ENCODE measurements at regions not wholly inside any gene's neighbourhood (a gene's known extent, or its start where the extent isn't known, plus 50 kb on each side); places are given as distances from the start of the nearest gene placed in this dataset.

DNA sequence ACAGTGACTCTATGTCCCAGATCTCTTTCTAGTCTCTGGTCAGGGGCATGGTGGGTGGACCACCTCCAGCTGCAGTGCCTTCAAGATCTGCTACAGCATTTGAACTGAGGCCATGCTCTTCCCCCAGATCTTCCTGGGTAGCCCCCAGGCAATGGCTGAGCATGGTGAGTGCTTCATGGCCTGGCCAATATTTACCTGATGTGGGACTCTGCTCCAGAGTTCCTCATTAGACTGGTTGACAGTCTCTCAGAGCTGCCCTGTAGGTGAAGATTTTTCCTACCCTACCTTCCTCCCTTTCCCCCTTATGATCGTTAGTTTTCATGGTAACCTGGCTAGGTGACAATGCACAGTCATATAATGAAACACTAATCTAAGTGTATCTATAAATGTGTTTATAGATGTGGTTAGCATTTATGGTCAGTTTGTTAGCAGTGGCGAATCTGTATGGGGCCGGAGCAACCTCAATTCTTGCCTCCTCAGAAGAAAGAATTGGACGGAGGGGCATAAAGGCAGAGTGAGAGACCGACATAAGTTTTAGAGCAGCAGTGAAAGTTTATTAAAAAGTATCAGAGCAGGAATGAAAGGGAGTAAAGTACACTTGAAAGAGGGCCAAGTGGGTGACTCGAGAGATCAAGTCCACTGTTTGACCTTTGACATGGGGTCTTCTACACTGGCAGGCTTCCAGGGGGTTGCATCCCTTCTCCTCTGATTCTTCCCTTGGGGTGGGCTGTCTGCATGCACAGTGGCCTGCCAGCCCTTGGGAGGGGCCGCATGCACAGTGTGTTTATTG is 256.3 kb downstream of the CD83 start:
- no peak for DNase-seq (ENCODE audit: low spot score)
- Histone ChIP-seq H3K27me3 (no peaks in the 10 kb centered on the region), H3K4me1 (no peaks in the 10 kb centered on the region), H3K4me3 (no peak overlapping the region), H3K36me3 (no peaks in the 10 kb centered on the region), H3K27ac (no peak overlapping the region), H3K9me3 (no peaks in the 10 kb centered on the region)
- no peak for TF ChIP-seq CTCF (IDR thresholded peaks at IDR 0.05)

- Histone ChIP-seq H3K4me1 (no peaks in the 10 kb centered on the region), H3K36me3 (no peaks in the 10 kb centered on the region), H3K27ac (no peak overlapping the region), H3K27me3 (no peaks in the 10 kb centered on the region), H3K9me3 (no peaks in the 10 kb centered on the region), H3K4me3 (no peak overlapping the region)
- TF ChIP-seq CTCF (IDR thresholded peaks at IDR 0.05) = no peak
- DNase-seq (ENCODE audit: low spot score) = no peak
Measured at GRCh38 chr6:14375930-14376329, 258.4 kb downstream of the CD83 start.

DNA sequence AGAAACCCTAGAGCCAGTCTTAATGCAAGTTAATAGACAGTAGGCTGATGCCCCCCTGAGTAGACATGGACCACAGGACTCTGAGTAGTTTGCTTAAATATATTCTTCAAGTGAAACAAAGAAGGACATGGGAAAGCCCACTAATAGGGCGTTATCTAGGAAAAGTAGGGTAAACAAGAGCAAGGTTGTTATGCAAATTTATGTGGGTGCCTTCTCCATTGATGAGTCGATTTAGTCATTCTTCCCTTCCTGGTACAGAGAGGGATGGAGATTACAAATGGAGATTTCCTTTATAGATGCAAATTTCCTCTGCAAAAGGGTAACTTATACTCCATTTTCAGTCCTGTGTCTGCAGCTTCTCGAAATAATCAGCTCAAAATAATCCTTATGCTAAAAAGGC is 262.0 kb downstream of the CD83 start:
- TF ChIP-seq CTCF (IDR thresholded peaks at IDR 0.05) = no peak
- no peaks in the 10 kb centered on the region for H3K36me3 ChIP-seq
- H3K27ac ChIP-seq = no peak overlapping the region
- DNase-seq (ENCODE audit: low spot score) = no peak
- H3K4me1 ChIP-seq = no peaks in the 10 kb centered on the region
- no peaks in the 10 kb centered on the region for H3K9me3 ChIP-seq
- H3K4me3 ChIP-seq = no peak overlapping the region
- no peaks in the 10 kb centered on the region for H3K27me3 ChIP-seq

GRCh38 chr6:14380086-14380820 is 262.7 kb downstream of the CD83 start:
- no peak overlapping the region for H3K4me3 ChIP-seq
- DNase-seq (ENCODE audit: low spot score) = no peak
- no peak overlapping the region for H3K27ac ChIP-seq
- H3K4me1 ChIP-seq = no peaks in the 10 kb centered on the region
- H3K9me3 ChIP-seq = no peaks in the 10 kb centered on the region
- TF ChIP-seq CTCF (IDR thresholded peaks at IDR 0.05) = no peak
- H3K27me3 ChIP-seq = no peaks in the 10 kb centered on the region
- no peaks in the 10 kb centered on the region for H3K36me3 ChIP-seq

- H3K27ac ChIP-seq = no peak overlapping the region
- H3K4me1 ChIP-seq = no peaks in the 10 kb centered on the region
- no peak overlapping the region for H3K4me3 ChIP-seq
- no peaks in the 10 kb centered on the region for H3K36me3 ChIP-seq
- H3K9me3 ChIP-seq = no peaks in the 10 kb centered on the region
- no peak for TF ChIP-seq CTCF (IDR thresholded peaks at IDR 0.05)
- no peak for DNase-seq (ENCODE audit: low spot score)
- H3K27me3 ChIP-seq = no peaks in the 10 kb centered on the region
Measured at GRCh38 chr6:14380901-14381828, 263.6 kb downstream of the CD83 start.

Measured in right atrium auricular region (tissue), 2 donors.